ENCODE measurements at regions not wholly inside any gene's neighbourhood (a gene's known extent, or its start where the extent isn't known, plus 50 kb on each side); places are given as distances from the start of the nearest gene placed in this dataset.

DNA sequence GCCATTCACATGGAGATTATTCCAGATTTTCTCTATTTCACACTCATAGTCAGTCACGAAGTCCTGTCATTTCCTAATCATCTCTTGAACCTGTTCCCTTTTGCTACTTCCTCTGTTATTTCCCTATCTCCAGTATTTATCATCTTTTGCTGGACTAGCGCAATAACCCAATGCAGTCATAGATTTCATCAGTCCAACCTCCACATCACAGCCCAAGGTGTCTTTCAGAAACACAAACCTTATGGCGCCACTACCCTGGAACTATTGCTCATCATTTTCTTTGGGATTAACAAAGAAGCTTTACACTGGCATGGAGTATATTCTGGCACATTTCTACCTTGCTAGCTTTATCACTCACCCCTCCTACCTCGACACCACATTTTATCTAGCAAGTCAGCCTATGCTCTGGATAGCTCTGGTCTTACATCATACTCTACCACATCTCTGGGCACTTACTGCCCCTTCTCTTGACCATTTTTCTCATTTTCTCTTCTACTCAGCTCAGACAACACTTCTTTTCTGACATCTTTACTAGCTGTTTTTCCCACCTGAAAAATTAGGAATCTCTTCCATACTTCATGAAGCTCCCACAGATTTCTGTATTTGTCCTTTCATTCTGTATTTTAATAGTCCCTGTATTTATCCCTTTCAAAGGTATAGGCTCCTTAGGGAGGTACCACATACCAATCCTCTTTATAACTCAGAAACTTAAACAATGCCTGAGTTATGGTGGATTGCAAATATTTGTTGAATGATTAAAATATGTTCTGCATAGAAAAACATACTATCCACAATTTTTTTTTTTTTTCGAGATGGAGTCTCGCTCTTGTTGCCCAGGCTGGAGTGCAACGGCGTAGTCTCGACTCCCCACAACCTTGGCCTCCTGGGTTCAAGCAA lies 534.7 kb downstream of the KLF12 start:
- DNase-seq = no peak

DNA sequence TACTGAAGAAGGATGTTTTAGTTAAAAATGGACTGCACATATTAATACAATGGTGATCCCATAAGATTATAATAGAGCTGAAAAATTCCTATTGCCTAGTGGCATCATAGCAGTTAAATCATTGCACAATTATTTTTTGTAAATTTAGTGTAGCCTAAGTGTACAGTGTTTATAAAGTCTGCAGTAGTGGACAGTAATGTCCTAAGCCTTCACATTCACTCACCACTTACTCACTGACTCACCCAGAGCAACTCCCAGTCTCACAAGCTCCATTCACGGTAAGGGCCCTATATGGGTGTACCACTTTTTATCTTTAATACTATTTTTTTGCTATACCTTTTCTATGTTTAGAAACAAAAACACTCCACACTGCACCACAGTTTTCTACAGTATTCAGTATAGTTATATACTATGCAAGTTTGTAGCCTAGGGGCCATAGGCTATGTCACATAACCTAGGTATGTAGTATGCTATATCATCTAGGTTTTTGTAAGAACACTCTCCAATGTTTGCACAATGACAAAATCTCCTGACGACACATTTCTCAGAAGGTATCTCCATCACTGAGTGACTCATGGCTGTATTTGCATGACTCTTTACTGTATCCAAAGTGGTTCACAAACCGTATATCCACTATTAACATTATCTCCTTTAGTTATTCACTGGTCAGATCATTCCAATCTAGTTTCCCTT lies 536.0 kb downstream of the KLF12 start:
- DNase-seq = no peak

DNA sequence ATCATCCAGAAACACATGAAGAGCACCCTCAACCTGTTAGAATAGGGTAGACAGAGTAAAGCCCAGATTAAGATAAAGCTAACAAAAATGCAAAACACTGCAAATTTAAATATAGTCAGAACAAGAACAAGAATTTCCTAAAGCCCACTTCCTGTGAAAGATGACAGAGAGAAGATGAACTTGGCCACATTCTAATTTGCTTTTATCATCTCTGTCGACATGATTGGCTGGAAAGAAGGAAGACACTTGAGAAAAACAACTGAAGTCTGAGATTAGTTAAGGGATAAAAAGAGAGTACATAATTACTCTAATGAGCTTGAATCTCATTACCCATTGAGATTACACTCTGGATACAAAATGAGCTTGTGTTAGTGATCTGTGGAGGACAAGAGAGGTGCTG lies 537.6 kb downstream of the KLF5 start:
- no peak for DNase-seq

DNA sequence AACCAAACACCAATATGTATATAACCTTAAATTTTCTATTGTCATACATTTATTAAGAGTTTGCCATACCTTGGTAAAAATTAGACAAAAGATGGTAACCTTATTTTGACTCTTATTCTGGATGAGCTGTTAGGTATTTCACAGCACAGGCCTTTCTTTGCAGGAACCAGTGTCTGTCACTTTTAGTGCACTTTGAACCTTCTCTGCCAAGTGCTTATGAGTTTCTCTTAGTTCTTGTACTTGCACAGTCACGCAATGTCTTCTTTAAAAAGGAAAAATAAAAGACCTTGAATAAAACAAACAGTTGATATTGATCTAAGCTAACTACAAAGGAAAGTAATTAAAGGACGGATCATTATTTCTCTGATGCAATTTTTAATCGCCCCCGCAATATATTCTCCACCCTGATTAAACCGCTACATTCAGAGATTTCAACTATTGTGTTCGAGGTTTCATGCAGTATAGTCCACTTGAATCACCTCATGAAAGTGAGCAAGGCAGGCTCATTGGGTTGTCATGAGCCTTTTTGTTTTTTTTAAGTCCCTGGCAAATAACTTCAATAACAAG lies 534.5 kb downstream of the KLF5 start:
- no peak for DNase-seq

DNA sequence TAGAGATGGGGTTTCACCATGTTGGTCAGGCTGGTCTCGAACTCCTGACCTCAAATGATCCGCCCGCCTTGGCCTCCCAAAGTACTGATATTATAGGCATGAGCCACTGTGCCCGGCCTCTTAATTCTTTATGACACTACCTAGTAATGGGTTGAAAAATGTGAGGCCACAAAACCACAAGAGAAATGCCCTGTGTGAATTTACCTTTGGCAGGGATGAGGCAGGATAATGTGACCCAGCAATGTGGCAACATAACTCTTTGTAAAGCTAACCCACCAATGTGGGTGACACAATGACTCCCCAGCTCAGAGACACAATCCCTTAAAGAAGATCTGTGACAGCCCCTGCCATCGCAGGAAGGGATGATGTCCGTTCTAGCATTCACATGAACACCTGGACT lies 533.1 kb downstream of the KLF5 start:
- DNase-seq = no peak

DNA sequence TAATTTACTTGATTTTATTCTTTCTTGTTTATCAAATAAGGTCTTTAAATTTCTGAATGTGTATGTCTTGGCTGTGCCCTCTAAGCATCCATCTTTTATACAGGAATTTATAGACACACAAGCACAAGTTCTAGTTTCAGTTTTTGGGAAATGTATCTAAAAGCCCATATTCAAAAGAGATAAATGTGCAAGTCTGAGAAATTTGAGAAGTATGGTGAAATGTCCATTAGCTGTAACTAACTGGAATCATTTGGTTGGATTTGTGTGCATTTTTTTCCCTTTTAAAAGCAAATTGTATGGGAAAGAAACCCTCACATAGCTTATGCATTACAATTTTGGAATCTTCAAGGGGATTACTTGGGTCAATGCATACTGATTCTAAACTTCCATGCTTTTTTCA lies 532.0 kb downstream of the KLF5 start:
- DNase-seq = no peak

DNA sequence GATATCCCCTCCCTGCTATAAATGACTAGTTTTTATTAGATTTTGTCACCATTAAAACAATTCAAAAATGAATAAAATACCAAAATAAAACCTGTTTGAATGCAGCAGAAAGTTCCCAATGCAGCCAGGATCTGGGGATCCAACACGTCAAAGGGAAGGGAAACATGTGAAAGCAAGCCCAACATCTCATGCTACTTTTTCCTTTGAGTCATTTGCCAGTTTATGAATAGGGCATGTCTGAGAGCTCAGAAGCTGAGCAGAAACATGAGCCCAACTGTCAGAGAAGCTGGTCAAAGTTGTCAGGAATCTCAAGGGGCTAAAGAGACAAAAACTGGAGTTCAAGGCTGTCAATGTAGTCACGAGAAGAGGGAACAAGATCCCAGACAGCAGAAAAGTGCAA lies 526.4 kb downstream of the KLF5 start:
- DNase-seq = no peak

DNA sequence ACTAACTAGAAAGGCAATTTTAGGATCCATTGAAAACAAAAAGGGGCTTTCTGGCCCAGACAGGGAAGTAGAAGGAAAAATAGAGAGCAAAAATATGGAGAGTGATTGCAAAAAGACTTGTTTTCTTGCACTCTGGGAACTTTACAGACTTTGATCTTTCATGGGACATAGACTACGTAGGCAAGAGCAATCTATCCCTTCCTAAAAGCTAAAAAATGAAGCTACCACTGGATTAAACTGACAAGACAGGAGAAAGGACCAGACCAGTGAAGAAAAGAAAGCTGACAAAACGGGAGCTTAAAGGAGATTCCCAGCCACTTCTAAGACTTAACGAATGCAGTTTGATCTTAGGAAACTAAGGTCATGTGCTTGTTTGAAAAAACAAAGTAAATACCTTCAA lies 524.5 kb downstream of the KLF5 start:
- DNase-seq = no peak

DNA sequence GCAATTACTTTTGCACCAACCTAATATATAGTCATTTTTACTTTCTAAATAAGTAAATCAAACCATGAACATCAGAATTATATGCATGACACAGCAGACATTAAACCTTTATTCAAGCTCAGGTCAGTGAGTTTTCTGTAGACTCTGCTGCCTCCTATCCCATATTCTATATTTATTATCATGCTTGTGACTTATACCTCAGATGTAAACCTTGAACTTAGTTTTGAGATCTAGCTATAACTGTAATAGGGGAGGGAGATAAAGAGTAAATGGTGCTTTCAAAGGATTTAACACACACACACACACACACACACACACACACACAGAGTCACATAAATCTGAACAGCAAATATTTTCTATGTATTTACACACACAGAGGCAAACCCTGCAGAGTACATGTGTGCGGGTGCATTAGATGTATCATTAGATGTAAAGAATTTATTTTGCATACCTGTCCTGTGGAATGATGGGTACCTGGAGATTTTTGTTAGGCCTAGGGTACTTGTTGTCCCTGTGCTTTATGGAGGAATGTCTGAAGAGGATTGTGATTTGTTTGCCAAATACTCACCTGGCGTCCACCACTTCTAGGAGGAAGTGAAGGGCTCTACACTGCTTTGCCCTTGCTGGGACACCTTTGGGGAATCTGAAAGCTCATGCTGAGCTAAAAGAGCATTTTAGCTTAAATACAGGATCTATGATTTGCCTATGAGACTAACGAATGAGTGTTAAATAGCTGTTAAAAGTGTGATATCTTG lies 521.9 kb downstream of the KLF5 start:
- DNase-seq = no peak

DNA sequence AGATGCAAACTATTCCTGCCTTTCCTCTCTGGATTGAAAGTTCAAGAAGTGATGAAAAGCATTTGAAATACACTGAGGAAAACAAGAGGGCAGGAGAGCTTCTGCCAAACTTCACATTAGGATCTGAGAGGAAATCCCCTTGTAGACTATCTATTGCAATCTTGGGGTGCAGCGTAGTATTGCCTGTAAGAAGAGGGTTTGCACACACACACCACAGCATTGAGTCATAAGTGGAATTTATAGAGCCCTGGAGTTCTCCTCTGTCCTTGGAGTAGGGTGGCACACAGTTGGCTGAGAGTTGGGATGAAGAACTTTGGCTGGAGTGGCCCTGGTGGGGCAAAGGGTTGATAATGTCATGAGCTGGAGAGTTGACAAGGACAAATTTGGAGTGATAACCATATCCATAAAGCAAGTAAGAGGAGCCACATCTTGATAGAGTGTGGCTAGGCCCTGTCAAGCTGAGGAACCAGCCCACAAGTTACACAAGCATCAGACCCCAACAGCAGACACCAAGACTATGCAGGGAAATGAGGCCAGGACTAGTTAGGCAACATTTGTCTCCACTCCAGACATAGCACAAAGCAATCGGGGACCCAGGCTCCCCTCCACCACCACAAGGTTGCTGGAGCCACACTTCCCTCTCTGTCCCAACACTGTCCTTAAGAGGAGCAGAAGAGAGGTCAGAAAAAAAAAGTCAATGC lies 520.9 kb downstream of the KLF5 start:
- DNase-seq = no peak

DNA sequence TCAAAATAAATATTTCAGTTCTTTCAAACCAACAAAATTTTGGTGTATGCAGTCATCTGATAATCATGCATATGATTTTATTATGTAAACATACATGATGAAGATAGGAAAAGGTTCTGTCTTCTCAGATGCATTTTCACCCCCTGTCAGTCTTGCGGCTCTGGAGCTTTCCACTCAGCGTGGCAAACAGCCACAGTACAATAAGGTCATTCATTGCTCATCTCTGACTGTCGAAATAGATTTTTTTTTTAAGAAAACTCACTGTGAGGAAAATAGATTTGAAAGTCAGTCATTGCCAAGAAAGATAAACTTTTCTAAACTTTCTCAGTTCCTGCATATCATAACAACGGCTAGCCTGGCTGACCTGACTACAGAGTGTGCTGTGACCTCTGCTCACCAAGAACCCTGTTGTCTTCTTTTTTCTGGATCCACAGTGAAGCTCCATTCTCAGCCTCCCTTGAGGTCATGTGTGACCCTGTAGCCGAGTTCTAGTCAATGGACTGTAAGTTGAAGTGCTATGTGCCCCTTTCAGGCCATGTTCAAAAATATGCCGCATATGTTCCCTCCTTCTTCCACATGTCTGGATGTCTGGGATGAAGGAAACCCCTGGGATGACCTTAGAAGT lies 519.6 kb downstream of the KLF5 start:
- DNase-seq = no peak

DNA sequence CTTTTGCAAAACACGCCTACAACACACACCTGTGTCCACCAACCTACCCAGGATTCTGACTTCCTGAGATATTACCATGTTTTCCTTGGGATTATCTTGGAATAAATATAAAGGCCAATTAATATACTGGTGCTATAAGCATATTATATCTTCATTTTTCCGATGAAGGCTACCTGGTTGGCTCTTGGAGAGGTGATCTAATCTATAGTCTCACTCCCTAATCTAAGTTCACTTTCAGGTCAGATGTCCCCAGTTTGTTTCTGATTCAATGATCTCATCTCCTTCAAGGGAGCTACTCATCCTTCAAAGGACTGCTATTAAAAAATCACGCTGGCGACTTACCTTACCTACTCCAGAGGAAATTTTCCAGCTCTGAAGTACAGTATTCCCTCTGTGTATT lies 517.5 kb downstream of the KLF5 start:
- no peak for DNase-seq

DNA sequence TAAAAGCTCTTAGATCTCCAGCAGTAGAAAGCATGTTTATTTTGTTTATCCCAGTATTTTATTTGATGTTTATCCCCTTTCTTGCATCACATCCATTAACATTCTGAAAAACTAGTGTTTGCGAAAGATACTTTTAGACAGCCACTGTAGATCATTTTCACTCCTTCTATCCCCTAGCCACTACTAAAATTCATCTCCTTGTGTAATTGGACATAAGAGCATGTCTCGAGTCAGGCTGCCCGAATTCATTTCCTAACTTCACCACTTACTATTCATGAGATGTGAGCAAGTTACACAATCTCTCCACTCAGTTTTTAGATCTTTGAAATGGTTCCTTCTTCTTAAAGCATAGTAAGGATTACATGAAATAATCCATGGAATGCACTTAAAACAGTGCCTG lies 514.0 kb downstream of the KLF5 start:
- DNase-seq = no peak

DNA sequence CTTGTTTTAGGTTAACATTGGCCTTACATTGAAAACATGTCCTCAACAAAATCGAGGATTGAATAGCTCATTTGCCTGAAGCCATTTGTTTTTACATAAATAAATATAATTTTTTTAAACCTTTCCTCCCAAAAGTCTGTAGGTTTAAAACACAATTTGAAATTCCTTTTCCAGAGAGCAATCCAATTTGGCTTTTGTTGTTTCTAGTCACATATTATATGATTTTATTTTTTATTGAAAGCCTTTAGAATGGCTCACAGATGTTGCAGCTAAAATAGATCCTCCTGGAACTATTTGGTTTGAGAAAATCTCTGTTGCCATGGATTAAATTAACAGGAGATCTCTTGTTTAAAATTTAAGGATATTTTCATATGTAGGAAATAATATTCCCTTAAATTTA lies 512.6 kb downstream of the KLF5 start:
- no peak for DNase-seq

DNA sequence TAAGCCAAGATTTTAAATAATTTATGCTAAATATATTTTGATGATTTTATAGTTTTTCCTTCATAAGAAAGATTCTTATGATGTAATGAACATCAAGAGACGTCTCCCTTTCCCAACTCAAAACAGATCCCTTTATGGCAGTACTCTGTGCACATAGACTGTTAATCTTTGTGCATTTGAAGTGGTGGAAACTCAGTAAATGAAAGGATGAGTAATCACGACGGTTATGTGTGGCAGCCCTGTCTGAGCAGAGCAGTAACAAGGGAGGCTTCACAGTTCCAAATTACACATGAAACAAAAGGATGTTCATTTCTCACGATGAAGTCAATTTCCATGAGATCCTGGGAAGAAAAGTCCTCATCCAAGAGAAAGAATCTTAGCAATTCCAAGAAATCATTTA lies 498.1 kb downstream of the KLF5 start:
- no peak for DNase-seq

DNA sequence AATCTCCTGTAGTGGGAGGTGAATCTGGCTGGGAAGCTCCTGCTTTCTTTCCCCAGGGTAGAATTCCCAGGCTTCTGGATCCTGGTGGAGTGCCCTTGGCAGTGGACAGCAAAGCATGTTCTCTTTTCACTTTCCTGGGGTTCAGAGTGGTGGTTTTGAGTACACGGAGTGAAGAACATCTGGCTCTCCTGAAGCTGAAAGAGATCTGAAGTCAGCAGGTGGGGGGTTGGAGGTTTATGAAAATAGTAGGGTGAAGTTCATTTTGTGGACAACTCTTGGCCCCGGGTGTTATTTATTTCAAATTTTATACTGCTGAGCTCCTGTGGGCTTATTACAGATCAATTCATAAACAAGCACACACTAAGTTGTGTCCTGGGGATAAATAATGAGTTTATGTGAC lies 497.3 kb downstream of the KLF5 start:
- no peak for DNase-seq

DNA sequence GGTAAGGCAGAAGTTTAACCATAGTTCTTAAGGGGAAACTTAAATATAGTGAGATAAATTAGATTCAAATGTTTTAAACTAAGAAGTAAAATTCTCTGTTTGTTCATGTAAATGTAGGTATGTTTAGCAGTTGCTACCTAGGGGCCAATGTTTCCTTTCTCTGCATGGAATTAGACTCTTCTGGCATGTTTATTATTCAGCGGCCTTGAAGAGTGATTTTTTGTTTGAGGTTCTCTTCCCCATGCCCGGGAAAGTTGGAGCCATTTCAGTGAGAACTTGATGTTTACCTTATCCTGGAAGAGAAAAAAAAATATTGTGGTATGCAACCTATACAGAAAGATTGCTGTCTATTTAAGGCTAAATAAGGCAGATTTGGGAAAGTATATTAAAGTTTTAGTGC lies 492.9 kb downstream of the KLF5 start:
- no peak for DNase-seq

DNA sequence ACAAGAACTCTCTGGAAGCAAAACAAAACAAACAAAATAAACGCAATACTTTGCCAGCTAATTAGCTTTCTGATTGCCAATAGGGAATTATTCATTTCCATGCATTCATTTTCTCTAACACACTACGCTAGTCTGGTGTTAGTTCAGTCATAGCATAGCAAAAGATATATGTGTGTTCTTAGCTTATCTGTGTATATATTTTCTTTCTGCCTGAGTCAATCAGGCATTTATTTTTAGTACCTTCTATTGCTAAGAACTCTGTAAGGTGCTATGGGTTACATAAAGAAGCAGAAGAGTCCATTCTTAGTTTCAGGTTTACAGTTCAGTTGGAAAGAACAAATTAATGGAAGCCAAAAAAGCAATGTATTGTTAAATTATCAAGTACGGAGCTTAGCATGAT lies 490.9 kb downstream of the KLF5 start:
- no peak for DNase-seq

DNA sequence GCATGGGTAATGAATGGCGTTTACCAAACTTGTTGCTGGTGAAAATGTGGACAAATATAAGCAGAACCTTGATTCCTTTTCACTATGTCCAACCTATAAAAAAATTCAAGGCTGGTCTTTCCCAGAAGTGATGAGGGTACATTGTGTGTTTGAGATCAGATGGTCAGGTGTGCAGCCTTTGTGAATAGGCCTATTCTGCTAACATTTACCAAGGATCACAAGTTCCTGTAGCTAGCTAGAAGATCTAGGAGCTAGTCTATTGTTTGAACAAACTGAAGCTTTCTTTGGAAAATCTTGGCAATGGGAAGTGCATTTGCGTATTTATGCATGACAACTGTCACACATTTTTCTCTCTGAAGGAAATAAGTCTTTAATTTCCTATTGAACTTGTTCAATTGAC lies 489.6 kb downstream of the KLF5 start:
- DNase-seq = no peak

DNA sequence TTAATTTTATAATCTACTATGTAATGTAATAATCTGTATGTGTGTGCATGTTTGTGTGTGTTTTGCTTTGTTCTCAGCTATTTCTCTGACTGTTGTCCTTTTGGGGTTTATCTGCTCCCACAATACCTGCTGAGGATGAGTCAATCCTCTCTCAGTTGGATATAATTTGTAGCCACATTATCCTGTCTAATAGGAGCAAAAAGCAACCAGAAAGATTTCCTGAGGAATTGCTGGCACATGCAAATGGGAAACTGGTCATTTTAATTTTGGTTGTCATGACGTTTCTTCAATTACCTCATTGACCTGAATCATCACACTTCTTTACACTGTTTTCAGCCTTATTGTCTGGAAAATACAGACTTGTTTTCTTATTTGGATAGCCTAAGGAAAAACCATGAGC lies 488.4 kb downstream of the KLF5 start:
- no peak for DNase-seq

DNA sequence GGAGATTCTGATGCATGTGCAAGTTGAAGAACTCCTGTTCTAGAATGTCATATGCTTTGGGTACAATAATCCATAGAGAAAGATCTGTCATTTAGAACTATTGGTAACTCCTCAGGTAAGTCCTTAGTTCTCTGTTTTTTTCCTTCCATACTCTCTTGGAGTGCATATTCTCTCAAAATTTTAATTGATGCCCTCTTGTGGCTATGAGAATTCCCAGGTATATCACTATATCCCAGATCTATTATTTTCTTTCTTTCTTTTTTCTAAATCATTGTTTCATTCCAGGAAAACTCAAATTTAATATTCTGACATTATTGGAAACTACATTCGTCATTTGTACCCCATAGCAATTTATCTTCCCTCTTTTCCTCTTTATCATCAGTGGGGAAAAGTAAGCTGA lies 485.4 kb downstream of the KLF5 start:
- DNase-seq = no peak

DNA sequence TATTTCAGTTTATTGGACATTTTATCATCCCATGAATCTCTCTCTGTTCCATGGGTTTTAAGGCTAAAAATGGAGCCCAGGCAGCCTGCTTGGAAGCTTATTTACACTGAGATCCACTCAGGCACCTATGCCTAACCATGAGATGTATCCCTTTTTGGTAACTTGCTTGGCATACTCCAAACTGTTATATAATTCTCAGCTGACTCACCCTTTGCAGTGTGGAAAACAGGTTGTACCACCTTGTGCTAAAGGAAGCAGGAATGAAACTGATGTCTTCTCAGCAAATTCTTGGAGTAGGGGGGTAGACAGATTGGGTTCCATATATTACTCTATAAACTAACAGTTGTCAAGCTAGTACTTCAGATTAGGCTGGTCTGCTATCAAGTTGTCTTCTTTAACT lies 483.6 kb downstream of the KLF5 start:
- no peak for DNase-seq

All from stimulated activated CD4-positive, alpha-beta T cell treated with anti-CD3 and anti-CD28 coated beads, Interleukin-2, amount 100 ng/mL, for 24 hours (primary cell).